ENCODE measurements at regions not wholly inside any gene's neighbourhood (a gene's known extent, or its start where the extent isn't known, plus 50 kb on each side); places are given as distances from the start of the nearest gene placed in this dataset.

GRCh38 chr4:117467404-117467803 lies 382.0 kb upstream of the TRAM1L1 start:
- TF ChIP-seq CTCF (IDR thresholded peaks at IDR 0.05; ENCODE audit: insufficient read depth, low read length) = no peak
- TF ChIP-seq REST (IDR thresholded peaks at IDR 0.05; ENCODE audit: insufficient replicate concordance, low read depth) = no peak
- no peak for TF ChIP-seq GABPA (IDR thresholded peaks at IDR 0.05; ENCODE audit: low read depth)
- no peak for TF ChIP-seq POLR2AphosphoS5 (IDR thresholded peaks at IDR 0.05; ENCODE audit: low read depth)
